Activated naive CD4-positive, alpha-beta T cell treated with anti-CD3 and anti-CD28 coated beads, Interleukin-2, amount 50 U/mL, for 16 hours (primary cell): ENCODE measurements at regions not wholly inside any gene's neighbourhood (a gene's known extent, or its start where the extent isn't known, plus 50 kb on each side); places are given as distances from the start of the nearest gene placed in this dataset.
"Not testable (repeated sequence)": the region's sequence is repeated elsewhere in the genome, so short reads cannot be mapped to it uniquely, and the experiment has no call there.

Experiments used
- DNase-seq: peaks from one replicate; pipeline ENCODE4 v3.0.0-alpha.2; 2020

DNA sequence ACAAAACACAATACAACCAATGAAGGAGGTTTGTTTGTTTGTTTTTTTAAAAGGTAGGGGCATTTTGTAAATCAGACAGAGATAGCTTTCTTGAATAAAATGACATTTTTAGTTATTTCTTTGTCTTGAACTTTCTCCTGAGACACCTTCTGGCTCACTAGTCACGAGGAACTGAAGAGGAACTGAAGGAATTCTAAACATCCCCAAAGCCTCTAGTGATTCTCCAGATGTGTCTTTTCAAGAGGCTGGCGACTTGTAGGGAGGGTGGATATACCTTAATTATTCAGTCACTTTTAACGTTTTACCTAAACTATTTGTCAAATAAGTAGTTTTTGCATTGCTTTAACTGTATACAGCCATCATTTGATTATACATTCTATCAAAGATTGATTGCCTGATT is 211.2 kb upstream of the LRIG3 start:
- no peak for DNase-seq

DNA sequence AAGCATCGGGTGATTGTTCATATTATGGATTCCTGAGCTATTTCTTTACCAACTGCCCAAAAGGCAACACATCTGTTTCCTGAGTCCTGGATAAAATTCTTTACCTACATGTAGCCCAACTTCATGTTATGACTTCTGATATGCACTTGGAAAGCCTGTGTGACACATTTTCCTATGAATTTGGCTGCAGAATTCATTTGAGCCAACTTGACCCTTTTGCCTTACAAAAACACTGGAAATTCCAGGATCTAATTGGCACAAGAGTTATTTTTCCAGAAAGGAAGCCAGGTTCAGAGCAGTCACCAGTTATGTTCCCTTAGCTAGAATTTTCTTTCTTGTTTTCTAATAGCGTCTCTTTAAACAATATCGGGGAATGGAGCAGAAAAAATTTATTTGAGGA is 202.5 kb upstream of the LRIG3 start:
- DNase-seq, result no peak

- no peak for DNase-seq
Measured at GRCh38 chr12:59121451-59121850, 201.1 kb upstream of the LRIG3 start.

DNA sequence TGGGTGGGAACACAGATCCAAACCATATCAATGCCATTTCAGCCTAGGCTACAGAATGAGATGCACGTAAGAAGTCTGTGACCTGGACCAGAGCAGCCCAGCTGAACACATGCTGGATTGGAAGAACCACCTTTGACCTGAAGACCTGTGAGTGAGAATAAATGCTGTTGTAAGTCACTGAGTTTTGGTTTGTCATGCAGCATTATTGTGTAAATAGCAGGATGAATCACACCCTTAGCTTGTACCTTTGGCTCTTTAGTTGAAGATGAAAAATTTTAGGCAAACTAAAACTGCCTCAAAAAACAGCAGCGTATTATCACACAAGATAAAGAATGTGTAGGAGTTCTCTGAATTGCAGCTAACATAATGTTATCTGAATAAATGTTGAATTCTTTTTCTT is 199.4 kb upstream of the LRIG3 start:
- no peak for DNase-seq

DNA sequence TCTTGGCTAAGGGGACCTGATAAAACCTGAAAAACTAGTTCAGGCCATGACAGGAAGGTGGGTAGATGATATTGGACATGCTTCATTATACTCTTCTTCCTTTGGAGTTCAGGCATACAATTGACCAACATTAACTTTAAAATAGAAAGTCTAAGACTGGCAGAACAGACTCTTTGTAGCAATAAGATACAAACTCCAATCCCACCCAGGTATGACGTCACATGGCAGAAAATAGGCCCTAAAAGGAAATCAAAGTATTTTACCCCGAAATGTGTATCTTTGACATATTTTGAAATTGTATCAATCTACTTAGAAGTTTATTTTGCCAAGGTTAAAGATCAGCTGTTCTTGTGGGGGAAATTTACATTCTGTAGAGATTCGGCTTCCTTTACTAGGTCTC is 198.1 kb upstream of the LRIG3 start:
- DNase-seq, result no peak

DNA sequence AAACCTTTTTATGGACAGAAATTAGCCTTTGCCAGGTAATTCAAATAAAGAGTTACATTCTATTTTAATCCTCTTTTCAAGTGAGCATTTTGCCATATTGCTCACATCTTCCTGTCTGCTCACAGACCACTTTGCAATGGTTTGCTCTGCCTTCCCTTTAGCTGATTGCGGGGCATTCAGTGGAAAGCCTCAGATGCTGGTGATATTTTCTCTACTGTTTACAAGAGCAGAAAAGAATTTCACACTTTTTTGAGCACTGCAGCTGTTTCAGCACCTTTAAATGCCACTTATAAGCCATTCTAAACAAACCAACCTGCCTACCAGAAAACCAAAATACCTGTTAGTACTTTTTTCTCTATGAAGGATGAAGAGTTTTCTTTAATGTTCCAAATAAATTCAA is 195.7 kb upstream of the LRIG3 start:
- no peak for DNase-seq

DNA sequence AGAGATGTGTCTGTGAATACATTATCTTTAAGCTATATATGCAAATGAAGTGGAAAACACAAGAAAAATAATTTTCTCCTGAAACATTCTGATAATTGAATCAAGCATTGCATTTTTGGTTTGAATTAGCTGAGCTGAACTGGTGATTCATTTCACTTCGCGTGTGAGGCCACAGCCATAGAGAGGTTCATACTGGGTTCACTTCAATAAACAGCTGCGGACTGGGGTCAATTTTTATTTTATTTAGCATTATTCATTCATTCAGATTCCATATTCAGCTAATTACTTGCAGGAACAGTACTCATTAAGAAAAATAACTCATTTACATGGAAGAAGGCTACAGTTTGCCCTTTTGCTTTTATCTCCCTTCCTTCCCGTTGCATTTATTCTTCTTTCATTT is 195.2 kb upstream of the LRIG3 start:
- DNase-seq, result no peak

DNA sequence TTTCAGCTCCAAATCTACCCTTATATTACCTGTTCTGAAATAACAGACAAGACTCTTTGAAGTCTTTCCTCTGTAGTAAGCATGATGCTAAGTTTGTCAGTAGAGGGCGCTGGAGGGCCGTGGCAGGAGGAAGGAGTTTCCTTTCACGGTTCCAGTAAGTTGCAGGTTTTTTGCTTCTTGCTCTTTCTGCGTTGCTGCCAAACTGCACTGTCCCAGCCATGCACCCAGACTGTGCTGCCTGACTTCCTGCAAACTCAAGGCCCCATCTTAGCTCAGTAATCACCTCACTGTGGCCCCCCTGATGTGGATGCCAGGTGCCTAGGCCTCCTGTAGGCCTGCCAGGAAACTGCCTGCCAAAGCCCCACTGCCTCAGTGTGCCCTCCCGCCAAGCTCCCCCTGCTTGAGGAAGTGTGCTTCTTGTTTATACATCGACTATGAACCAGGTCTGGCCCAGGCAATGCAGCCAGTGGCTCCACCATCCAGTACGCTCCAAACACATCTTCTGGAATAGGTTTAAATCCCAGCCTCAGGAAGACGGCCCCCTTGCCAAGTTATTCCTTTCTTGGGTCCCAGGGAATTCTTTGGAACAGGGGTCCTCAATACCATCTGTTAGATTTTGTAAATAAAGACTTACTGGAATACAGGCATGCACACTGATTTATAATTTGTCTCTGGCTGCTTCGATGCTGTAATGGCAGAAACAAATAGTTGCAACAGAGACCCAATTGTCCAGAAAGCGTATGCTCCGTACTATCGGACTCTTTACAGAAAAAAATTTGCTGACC is 193.7 kb upstream of the LRIG3 start:
- DNase-seq, result no peak

DNA sequence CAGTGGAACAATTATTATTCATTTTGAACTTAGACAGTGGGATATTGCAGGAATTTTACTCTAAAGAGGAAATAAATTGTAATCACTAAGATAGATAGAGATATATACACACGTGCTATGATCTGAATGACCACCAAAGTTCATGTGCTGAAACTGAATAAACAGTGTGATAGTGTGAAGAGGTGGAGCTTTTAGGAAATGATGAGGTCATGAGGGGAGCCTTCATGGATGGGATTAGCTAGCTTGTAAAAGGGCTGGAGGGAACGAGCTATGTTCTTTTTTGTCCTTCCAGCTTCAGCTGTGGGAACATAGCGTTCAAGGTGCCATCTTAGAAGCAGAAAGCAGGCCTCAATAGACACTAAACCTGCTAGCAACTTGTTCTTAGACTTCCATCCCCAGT is 191.5 kb upstream of the LRIG3 start:
- DNase-seq, result no peak

- not testable (repeated sequence) for DNase-seq
Measured at GRCh38 chr12:59108516-59108915, 188.2 kb upstream of the LRIG3 start.

GRCh38 chr12:59100585-59100984 is 180.3 kb upstream of the LRIG3 start:
- no peak for DNase-seq

- DNase-seq, result no peak
Measured at GRCh38 chr12:59097876-59098275, 177.6 kb upstream of the LRIG3 start.

- no peak for DNase-seq
Measured at GRCh38 chr12:59096246-59096645, 175.9 kb upstream of the LRIG3 start.

GRCh38 chr12:59093073-59093772 is 172.9 kb upstream of the LRIG3 start:
- no peak for DNase-seq

DNA sequence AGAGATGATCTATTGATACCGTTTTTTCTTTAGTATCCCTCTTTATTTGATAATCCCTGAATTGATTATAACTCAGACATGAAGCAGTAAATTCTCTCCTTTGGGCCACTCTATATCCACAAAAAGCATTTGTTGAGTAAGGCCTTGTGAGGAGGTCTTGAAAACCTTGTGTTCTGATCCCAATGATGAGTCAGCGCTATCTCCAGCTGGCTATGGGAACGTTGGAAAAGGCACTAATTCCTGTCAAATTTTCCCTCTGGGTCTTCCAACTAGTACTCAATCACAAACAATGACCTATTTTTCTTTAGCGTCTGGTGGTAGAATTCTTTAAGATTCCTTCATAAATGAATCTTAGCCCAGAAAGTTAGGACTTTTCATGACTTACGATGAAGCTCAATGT is 168.4 kb upstream of the LRIG3 start:
- no peak for DNase-seq

DNA sequence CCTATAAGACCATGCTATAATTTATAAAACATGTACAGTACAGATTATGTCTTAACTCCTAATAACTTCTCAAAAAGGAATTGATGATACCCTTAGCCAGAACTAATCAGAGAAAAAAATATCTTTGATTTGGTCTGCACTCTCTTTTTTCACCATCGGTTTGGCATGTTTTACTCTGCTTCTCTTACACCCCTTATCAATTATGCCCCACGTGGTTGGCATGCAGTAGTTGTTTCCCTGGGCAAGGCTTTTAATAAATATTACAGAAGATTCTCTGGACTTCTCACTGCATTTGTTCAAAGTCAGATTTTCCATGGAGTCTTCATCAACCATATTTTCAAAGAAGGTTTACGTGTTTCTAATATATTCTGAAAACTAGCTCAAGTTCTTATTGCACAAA is 167.4 kb upstream of the LRIG3 start:
- DNase-seq, result no peak

GRCh38 chr12:59087077-59087673 is 166.9 kb upstream of the LRIG3 start:
- no peak for DNase-seq

- DNase-seq, result no peak
Measured at GRCh38 chr12:59086126-59086525, 165.8 kb upstream of the LRIG3 start.

DNA sequence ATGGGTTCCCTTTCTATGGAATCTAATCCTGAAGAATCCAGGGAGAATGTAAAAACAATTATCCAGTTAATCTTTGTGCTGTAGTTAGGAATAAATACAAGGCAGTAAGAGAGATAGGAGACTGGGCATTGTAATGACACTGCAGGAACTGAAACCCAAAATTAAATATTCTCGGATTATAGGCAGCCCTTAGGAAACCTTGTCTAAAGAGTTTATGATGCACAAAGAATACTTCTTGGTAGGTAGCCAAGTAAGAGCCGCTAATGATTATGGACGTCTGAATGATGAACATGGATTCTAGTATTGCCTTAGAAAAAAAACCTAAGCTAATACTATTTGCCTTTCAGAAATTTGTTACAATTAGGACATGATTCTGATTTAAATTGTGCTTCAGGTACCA is 165.4 kb upstream of the LRIG3 start:
- no peak for DNase-seq

GRCh38 chr12:59084511-59085375 is 164.4 kb upstream of the LRIG3 start:
- no peak for DNase-seq

DNA sequence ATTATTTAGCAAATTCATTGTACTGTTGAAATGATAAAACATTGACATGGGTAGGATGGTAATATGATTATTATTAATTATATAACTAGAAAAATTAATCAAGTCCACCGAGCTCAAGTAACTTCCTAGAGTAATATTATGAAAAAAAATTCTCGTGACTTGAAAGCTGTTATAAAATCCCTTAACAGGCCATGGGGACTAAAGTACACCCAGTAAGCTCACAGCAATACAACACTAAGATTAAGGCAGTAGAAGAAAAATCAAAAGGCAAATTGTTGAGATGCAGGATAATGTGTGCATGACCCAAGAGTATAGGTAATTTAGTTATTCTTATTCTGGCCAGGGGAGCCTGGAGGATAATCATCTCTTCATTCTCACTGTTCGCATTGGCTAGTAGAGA is 162.6 kb upstream of the LRIG3 start:
- no peak for DNase-seq

- no peak for DNase-seq
Measured at GRCh38 chr12:59080101-59080500, 159.8 kb upstream of the LRIG3 start.

DNA sequence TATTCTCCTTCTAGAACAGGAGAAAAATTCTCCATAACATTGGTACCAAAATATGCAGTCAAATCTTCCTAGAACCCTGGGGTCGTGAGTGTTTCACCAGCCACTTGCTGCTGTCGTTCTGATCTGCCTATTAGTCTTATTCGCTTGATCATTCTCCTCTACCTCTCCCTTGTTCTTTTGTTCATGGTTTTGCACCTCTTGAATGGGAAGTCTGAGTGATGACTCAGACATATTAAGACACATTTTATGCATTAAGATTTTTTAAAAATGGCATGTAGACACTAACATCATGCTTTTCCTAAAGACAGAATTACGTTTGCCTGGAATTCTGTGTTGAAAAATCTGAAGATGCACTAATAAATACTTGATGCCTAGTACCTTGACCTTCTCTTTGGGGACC is 159.2 kb upstream of the LRIG3 start:
- DNase-seq, result no peak
